HG02642 (cell line): ENCODE measurements at regions not wholly inside any gene's neighbourhood (a gene's known extent, or its start where the extent isn't known, plus 50 kb on each side); places are given as distances from the start of the nearest gene placed in this dataset.
"Not testable (repeated sequence)": the region's sequence is repeated elsewhere in the genome, so short reads cannot be mapped to it uniquely, and the experiment has no call there.

ENCODE experiments used
- ATAC-seq: cut with Tn5 transposase; IDR thresholded peaks from one replicate; pipeline ENCODE4 v1.9.1; 2021; ENCODE audit warnings: mild to moderate bottlenecking; ENCODE audit not compliant: unreplicated experiment, poor library complexity

- no peak for ATAC-seq
Observed at GRCh38 chr12:107361970-107362369, 268.6 kb upstream of the CRY1 start.

GRCh38 chr12:107362960-107363359 is 269.6 kb upstream of the CRY1 start:
- ATAC-seq: no peak

GRCh38 chr12:107364875-107365518 is 271.6 kb upstream of the CRY1 start:
- no peak for ATAC-seq

DNA sequence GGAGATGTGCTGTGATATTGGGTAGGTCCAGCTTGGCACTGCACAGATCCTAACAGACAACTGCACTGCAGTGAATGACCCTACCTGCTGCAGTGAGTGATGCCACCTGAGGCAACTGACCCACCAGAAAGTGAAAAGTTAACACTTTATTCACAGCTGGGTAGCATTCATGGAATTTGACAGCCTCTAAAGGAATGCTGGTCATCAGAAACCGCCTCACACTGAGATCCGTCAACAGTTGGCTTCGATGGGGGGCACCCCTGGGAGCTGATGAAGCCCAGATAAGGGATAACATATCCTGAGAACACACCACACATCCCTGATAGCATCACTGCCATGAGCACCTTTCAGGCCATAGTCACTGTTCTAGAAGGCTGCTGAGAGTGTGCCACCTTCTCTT is 272.4 kb upstream of the CRY1 start:
- no peak for ATAC-seq

DNA sequence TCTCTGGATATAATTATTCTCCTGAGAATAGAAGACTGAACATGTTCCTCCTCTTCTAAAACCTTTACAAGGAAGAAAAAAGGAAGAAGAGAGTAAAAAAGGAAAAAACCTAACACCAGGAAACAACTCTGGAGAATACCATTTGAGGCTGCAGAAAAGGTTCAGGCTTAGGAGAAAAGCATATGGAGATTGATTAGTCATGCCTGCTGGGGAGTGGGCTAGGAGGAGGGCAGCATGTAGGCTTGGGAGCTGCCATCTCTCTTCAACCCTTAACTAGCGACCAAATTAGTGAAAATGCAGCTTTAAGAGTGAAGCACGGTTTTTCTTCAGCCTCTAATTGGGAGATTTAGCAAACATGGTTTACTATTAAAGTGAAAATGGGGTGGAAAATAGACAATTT is 273.0 kb upstream of the CRY1 start:
- no peak for ATAC-seq

- no peak for ATAC-seq
Observed at GRCh38 chr12:107368586-107368985, 275.2 kb upstream of the CRY1 start.

DNA sequence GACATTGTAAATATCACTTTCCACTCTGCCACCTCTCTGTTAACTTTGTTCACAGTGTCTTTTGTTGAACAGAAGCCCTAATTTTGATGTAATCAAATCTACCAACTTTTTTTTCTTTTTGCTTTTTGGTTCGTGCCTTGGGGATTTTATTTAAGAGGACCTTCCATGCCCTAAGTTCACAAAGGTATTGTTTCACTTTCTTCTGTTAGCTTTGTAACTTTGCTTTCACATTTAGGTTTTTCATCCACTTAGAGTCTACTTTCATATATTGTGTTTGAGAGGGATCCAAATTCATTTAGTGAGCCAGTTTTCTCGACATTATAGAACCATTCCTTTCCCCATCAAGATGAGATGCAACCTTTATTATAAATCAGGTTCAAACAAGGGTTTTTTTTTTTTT is 275.7 kb upstream of the CRY1 start:
- no peak for ATAC-seq

- no peak for ATAC-seq
Observed at GRCh38 chr12:107369679-107370078, 276.3 kb upstream of the CRY1 start.

- ATAC-seq: no peak
Observed at GRCh38 chr12:107372229-107372658, 278.9 kb upstream of the CRY1 start.

- ATAC-seq: no peak
Observed at GRCh38 chr12:107373238-107373809, 280.0 kb upstream of the CRY1 start.

GRCh38 chr12:107374161-107374840 is 281.0 kb upstream of the CRY1 start:
- ATAC-seq: no peak

DNA sequence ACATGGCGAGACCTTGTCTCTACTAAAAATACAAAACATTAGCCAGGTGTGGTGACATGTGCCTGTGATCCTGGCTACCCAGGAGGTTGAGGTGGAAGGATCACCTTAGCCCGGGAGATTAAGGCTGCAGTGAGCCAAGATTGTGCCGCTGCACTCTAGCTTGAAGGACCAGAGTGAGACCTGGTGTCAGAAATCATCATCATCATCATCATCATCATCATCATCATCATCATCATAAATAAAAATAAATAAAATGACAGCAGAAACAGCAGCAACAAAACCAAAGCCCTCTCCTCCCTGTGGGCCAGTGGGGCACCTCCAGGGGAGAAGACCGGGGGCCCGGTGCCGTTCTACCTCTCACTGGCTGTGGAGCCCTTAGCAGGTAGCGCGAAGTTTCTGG is 281.9 kb upstream of the CRY1 start:
- ATAC-seq: no peak

DNA sequence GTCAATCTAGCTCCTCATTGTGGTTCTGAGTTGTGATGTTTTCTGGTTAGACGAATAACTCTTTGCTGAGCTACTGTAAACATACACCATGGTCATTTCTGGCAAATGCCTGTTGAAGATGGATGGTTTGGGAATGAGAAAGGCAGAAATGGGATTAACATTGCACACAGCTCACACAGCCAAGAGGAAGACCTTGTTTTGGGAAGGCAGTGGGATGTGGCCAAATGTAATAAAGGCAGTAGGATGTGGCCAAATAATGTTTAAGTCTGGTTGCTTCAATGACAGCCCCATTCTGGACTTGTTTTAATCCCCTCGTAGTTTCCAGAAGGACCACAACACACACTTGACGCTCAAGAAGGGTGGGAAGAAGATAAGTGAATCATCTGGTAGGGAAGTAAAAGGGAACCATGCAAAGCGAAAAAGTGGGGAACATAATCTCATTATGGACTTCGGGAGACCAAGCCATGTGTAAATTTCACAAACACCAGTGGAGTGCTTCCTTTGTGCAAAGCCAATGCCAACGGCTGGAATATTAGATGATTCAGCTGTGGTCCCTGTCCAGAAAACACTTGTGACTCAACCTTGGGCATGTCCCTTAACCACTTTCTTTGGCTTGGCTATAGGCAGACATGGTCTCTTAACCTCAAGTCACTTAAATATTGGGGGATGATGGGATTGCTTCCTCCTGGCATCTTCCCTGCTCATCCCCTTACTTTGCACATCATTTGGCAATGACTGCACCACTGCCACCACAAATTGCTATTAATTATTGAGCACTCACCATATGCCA is 284.4 kb upstream of the CRY1 start:
- no peak for ATAC-seq

DNA sequence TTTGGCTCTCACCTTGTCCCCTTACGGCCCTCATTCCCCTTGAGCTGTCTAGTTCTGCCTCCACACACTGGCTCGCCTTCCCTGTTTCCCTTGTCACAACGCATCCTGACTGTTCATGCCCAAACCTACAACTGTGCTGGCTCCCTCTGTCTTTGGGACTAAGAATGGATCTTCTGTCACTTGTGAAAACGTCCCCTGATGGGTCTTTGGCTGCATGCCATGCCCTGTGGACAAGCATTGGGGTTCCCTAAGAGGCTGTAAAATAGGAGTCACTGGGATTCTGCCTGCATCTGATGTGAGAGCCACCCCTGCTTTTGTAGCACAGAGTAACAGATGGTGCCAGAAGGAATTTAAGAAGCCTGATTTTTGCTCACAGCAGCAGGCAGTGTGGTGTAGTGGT is 285.3 kb upstream of the CRY1 start:
- no peak for ATAC-seq

GRCh38 chr12:107379142-107379851 is 285.9 kb upstream of the CRY1 start:
- not testable (repeated sequence) for ATAC-seq

GRCh38 chr12:107379852-107380567 is 286.7 kb upstream of the CRY1 start:
- ATAC-seq: no peak

DNA sequence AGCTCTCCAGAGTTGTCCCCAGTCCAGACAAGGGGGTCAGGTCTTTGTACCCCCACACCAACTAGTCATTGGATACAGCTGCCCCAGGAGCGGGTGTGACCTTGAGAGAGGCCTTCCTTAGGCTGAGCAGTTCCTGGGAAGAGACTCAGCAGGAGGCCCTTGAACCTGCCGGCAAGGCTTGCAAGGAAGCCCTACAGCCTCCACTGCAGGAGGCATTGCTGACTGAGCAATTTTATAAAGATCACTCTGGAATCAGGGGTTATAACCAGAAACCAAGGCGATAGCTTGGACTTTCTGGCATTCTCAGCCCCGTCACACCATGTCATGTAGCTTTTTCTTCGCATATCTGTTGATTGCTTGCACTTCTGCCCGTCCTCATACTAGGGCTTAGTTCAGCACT is 291.3 kb upstream of the CRY1 start:
- ATAC-seq: no peak

DNA sequence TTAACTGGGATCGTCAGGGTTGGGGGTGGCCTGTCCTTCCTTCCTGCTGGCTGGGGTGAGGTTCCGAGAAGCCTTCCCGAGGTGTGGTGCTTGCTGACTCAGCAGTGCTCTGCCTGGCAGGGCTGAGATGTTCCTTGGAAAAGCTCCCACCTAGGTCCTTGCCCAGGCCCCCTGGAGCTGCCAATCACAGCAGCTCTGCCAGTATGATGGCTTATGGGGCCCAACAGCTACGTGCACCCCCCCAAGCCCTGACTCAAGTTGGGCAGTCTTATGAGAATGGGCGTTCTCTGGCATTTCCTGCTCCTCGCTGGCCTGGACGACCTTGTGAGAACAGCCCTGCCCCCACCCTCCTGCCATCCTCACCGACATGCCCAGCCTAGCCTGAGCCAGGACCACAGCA is 292.2 kb upstream of the CRY1 start:
- ATAC-seq: no peak

DNA sequence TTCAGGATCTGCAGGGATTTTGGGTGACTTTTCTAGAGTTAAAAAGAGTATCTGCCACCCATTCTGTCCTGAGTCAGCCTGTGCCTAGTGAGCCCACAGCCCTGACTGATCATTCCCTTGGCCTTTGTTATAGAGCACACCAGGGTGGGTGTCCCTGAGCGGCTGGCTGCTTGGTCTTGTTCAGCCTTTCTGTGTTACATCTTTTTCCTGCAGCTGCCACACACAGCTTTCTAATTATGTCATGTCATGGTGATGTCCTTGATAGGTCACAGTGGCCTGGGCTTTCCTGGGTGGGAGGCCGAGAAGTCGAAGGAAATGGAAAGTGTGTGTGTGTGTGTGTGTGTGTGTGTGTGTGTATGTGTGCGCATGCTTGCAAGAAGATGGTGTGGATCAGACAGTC is 293.2 kb upstream of the CRY1 start:
- ATAC-seq: no peak

DNA sequence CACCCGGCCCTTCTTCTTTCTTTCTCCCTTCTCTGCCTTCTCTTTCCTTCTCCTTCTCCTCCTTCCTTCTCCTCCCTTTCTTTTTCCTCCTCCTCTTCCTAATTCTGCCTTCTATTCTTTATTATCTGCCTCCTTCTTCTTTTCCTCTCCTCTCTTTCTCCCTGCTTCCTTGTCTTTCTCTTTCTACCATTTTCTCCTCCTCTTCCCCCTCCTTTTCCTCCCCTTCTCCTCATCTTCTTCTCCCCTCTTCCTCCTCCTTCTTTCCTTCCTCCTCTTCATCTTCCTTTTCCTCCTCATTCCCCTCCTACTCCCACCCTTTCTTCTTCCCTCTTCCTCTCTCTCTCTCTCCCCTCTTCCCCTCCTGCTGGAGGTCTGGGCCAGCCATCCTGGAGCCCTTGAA is 294.9 kb upstream of the CRY1 start:
- ATAC-seq: no peak
